Esophagus muscularis mucosa (tissue), 3 donors: ENCODE measurements at regions not wholly inside any gene's neighbourhood (a gene's known extent, or its start where the extent isn't known, plus 50 kb on each side); places are given as distances from the start of the nearest gene placed in this dataset.

Experiments
- CTCF ChIP-seq, 3 experiments: fragments of 200-600 bp in 2 of 3; fragments of 450-650 bp in 1 of 3; sonication (generic) in 2 of 3; IDR thresholded peaks; one replicate each; pipeline ENCODE4 v1.5.1; 2017 to 2019; ENCODE audit warnings: antibody characterized with exemption in 3 of 3, mild to moderate bottlenecking in 2 of 3, moderate library complexity in 1 of 3
- POLR2A ChIP-seq: fragments of 450-650 bp; IDR thresholded peaks from one replicate; pipeline ENCODE4 v1.6.1; 2017; ENCODE audit warnings: antibody characterized with exemption, moderate library complexity, mild to moderate bottlenecking, low read depth

- TF ChIP-seq POLR2A (no peak), CTCF (IDR thresholded peaks at IDR 0.05) (no peak)
Measured at GRCh38 chr10:23693501-23693901, 254.6 kb downstream of the OTUD1 start.
